ENCODE measurements at regions not wholly inside any gene's neighbourhood (a gene's known extent, or its start where the extent isn't known, plus 50 kb on each side); places are given as distances from the start of the nearest gene placed in this dataset.

GRCh38 chr10:31123946-31124345 is 92.3 kb upstream of the ZNF438 start:
- no peaks in the 10 kb centered on the region for H3K36me3 ChIP-seq (replicated peaks in 1 of 2; ENCODE audit: control insufficient read depth in 1 of 2, insufficient read depth in 2 of 2, low read length in 2 of 2)
- WGBS (ENCODE audit: low lambda C conversion rate), result 45% methylated on average over 6 of the region's 6 CpGs
- peaks cover 0 to 2% of the 10 kb centered on the region in 2 experiments; a peak in 1 of 5 replicates for H3K27me3 ChIP-seq (ENCODE audit: control insufficient read depth in 1 of 2, insufficient read depth in 2 of 2, low read length in 2 of 2)
- in situ Hi-C loops (cut with HindIII; ENCODE audit: extremely low pct_ligation_motif_present, low pct_unique_long_range_greater_than_20kb) (no loop called here), intact Hi-C loops (cut with micrococcal nuclease; ENCODE audit: unreplicated experiment) (no loop called here)
- CTCF ChIA-PET (ENCODE audit: low intra/inter-chr PET ratio, low total read pairs), result no interaction called here
- no peak for DNase-seq (ENCODE audit: low spot score)
- no peak overlapping the region for H3K4me2 ChIP-seq (ENCODE audit: low read depth, low read length)
- no peak overlapping the region for H3K27ac ChIP-seq (ENCODE audit: extremely low read length, insufficient read depth, low read length)
- no peaks in the 10 kb centered on the region for H3K9me3 ChIP-seq (ENCODE audit: low read length)
- no TSS peak for BruUV-seq (replicated peaks)
- ATAC-seq, result no peak
- FAIRE-seq, result no peak
- H2AFZ ChIP-seq (ENCODE audit: low read length), result no peak overlapping the region
- no peaks in the 10 kb centered on the region for H3K79me2 ChIP-seq (ENCODE audit: insufficient read depth, low read length)
- no peak overlapping the region for H3K4me3 ChIP-seq (replicated peaks in 1 of 3; ENCODE audit: insufficient read depth in 1 of 3, low read depth in 2 of 3, low read length in 3 of 3)
- H4K20me1 ChIP-seq (ENCODE audit: insufficient read depth, low read length), result no peaks in the 10 kb centered on the region
- POLR2A ChIA-PET, result no interaction called here
- TF ChIP-seq IRF2 (CRISPR knock-in tag; IDR thresholded peaks at IDR 0.05) (no peak), CSRNP2 (CRISPR knock-in tag; conservative IDR thresholded peaks at IDR 0.05; ENCODE audit: low read depth) (no peak), ZNF615 (CRISPR knock-in tag; IDR thresholded peaks at IDR 0.05; ENCODE audit: borderline replicate concordance) (no peak), RARA (CRISPR knock-in tag; IDR thresholded peaks at IDR 0.05) (no peak), ZNF354B (CRISPR knock-in tag; IDR thresholded peaks at IDR 0.05) (no peak), ZNF589 (CRISPR knock-in tag; conservative IDR thresholded peaks at IDR 0.05) (no peak), ZFP62 (CRISPR knock-in tag; IDR thresholded peaks at IDR 0.05) (no peak), RORA (CRISPR knock-in tag; IDR thresholded peaks at IDR 0.05) (no peak), NFE2L2 (IDR thresholded peaks at IDR 0.05; ENCODE audit: low read length) (no peak), FOXO1 (CRISPR knock-in tag; IDR thresholded peaks at IDR 0.05) (no peak)
- no peak overlapping the region for H3K9ac ChIP-seq (ENCODE audit: insufficient read depth, low read depth, low read length)
- no peaks in the 10 kb centered on the region for H3K4me1 ChIP-seq (ENCODE audit: insufficient read depth, low read length)
